ENCODE measurements at regions not wholly inside any gene's neighbourhood (a gene's known extent, or its start where the extent isn't known, plus 50 kb on each side); places are given as distances from the start of the nearest gene placed in this dataset.

DNA sequence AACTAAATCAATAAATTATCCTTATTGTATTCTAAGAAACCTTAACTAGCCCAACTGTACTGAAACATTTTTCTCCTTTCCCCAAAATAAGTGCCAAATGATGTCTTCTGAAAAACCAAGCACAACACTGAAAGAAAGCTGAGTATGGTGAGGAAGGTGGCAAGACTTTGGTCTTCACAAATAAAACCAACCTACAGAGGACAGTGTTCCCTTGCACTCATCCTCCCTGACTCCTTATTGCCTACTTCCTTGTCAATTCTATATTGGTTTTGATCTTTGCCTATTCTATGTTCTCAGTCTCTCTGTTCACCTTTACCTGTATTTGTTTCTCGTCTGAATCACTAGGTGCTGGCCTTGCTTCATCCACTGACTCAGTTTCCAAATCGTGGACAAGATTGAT is 490.1 kb upstream of the ZNF385D start:
- 90 to 93% methylated on average over 2 of the region's 2 CpGs for WGBS, 2 donors
- peaks cover 0 to 13% (median 0%) of the 10 kb centered on the region in 4 donors for H3K4me1 ChIP-seq
- DNase-seq (ENCODE audit: low spot score in 2 of 2), result no peak

DNA sequence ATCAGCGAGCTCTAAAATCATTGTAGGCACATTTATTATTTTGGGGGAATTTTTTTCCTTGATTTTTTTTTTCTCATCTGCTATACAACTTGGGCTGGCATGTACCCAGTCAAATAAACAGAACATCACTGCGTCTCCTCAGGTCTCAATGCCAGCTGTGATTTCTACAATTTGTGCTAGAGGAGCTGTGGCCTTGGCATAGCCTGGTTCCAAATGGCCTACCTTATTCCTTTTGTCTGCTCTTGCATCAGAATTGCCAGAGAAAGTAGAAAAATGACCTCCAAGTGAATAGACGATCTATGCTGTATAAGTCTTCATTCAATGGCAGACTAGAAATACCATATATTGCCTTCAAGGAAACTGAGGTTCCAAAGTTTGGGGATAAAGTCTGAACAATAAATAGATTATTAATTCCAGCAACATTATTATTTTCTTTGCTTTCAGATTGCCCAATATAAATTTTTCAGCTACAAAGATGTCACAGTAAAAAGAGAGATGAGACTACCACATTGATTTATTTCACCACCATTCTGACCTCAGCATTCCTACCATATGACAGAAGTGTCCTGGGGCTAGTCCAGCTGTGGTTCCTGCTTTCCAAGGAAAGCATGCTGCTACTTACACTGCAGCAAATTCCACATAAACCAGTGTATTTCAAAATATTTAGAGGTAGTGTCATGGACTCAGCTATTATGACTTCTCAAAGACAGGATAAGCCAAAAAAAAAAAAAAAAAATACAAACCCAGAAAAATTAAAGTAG is 493.9 kb upstream of the ZNF385D start:
- no peak overlapping the region for H3K27ac ChIP-seq
- H3K27me3 ChIP-seq, result no peaks in the 10 kb centered on the region
- H3K4me1 ChIP-seq, result peaks cover 0 to 16% (median 0%) of the 10 kb centered on the region in 4 donors
- H3K36me3 ChIP-seq, result no peaks in the 10 kb centered on the region
- no peak overlapping the region for H3K4me3 ChIP-seq
- DNase-seq (ENCODE audit: low spot score in 2 of 2), result peak; percentile 20 to 64
- 66 to 80% methylated on average over 3 of the region's 3 CpGs for WGBS, 2 donors
- TF ChIP-seq POLR2A (IDR thresholded peaks at IDR 0.05) (no peak), EP300 (IDR thresholded peaks at IDR 0.05) (peak in 1 of 2 donors; percentile 72)
- no peaks in the 10 kb centered on the region for H3K9me3 ChIP-seq

More for the DNA sequence above, 490.1 kb upstream of the ZNF385D start:
- TF ChIP-seq EP300 (IDR thresholded peaks at IDR 0.05) (no peak), POLR2A (IDR thresholded peaks at IDR 0.05) (no peak), CTCF (IDR thresholded peaks at IDR 0.05) (no peak)
- Histone ChIP-seq H3K36me3 (no peaks in the 10 kb centered on the region), H3K4me3 (no peak overlapping the region), H3K9me3 (no peaks in the 10 kb centered on the region), H3K27ac (no peak overlapping the region), H3K27me3 (no peaks in the 10 kb centered on the region)

GRCh38 chr3:22245811-22246583 is 495.0 kb upstream of the ZNF385D start:
- Histone ChIP-seq H3K36me3 (no peaks in the 10 kb centered on the region), H3K27me3 (no peaks in the 10 kb centered on the region), H3K4me3 (no peak overlapping the region), H3K9me3 (no peaks in the 10 kb centered on the region), H3K27ac (no peak overlapping the region), H3K4me1 (peaks cover 0 to 16% (median 0%) of the 10 kb centered on the region in 4 donors)
- no peak for DNase-seq (ENCODE audit: low spot score in 2 of 2)
- no peak for TF ChIP-seq POLR2A (IDR thresholded peaks at IDR 0.05)
- TF ChIP-seq EP300 (IDR thresholded peaks at IDR 0.05), result no peak
- TF ChIP-seq CTCF (IDR thresholded peaks at IDR 0.05), result no peak
- 51 to 57% methylated on average over 3 of the region's 3 CpGs for WGBS, 2 donors

- Histone ChIP-seq H3K4me1 (peaks cover 0 to 16% (median 0%) of the 10 kb centered on the region in 4 donors), H3K36me3 (no peaks in the 10 kb centered on the region), H3K4me3 (no peak overlapping the region), H3K27ac (no peak overlapping the region), H3K27me3 (no peaks in the 10 kb centered on the region), H3K9me3 (no peaks in the 10 kb centered on the region)
- no peak for DNase-seq (ENCODE audit: low spot score in 2 of 2)
- no peak for TF ChIP-seq EP300 (IDR thresholded peaks at IDR 0.05)
- no peak for TF ChIP-seq POLR2A (IDR thresholded peaks at IDR 0.05)
- TF ChIP-seq CTCF (IDR thresholded peaks at IDR 0.05), result no peak
Measured at GRCh38 chr3:22249658-22250057, 498.6 kb upstream of the ZNF385D start.

GRCh38 chr3:22257252-22257651 is 506.2 kb upstream of the ZNF385D start:
- no peaks in the 10 kb centered on the region for H3K27me3 ChIP-seq
- DNase-seq (ENCODE audit: low spot score in 2 of 2), result no peak
- 81% methylated on average over 2 of the region's 2 CpGs for WGBS, 2 donors
- no peaks in the 10 kb centered on the region for H3K9me3 ChIP-seq
- no peak overlapping the region for H3K27ac ChIP-seq
- H3K4me1 ChIP-seq, result no peaks in the 10 kb centered on the region
- no peaks in the 10 kb centered on the region for H3K36me3 ChIP-seq
- TF ChIP-seq CTCF (IDR thresholded peaks at IDR 0.05) (no peak), EP300 (IDR thresholded peaks at IDR 0.05) (no peak)
- H3K4me3 ChIP-seq, result no peak overlapping the region
